GM21381 (cell line): ENCODE measurements at regions not wholly inside any gene's neighbourhood (a gene's known extent, or its start where the extent isn't known, plus 50 kb on each side); places are given as distances from the start of the nearest gene placed in this dataset.

ENCODE experiments used
- ATAC-seq: cut with Tn5 transposase; IDR thresholded peaks from one replicate; pipeline ENCODE4 v1.9.1; 2021; ENCODE audit warnings: mild to moderate bottlenecking, moderate library complexity; ENCODE audit not compliant: unreplicated experiment

DNA sequence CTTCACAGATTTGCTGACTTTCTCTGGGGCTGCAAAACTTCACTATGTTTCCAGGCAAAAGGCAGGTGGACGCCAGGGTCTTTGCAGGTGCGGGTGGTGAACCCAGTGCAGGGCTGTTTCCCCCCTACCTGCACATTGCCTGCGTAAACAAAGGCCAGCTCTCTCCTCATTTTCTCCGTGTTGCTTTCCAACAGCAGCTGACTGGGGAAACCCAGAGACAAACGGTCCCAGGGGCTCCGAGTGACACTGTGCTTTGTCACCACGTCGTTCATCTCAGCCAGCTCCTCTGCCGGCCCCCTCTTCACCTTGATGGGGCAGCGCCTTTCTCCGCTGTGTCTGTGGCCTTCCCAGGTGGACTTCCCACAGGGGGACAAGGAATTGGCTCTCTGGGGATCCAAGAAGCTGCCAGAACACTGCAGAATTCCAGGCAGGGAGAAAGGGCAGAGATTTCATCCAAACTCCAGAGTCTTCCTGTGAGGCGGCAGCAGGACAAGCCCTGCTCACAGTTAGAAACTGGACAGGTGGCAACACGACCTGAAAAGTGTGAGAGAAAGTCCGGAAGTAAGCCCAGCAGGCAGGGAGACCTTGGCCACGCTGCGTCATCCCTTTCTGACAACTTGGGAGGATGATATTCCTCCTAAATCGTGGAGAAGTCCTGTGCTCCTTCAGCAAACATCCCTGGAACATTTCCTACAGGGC is 1493.7 kb downstream of the TBC1D22A start:
- no peak for ATAC-seq

- ATAC-seq = no peak
These were observed 1491.9 kb downstream of the TBC1D22A start for GRCh38 chr22:48254311-48254873.

GRCh38 chr22:48253573-48253972 is 1491.1 kb downstream of the TBC1D22A start:
- no peak for ATAC-seq

DNA sequence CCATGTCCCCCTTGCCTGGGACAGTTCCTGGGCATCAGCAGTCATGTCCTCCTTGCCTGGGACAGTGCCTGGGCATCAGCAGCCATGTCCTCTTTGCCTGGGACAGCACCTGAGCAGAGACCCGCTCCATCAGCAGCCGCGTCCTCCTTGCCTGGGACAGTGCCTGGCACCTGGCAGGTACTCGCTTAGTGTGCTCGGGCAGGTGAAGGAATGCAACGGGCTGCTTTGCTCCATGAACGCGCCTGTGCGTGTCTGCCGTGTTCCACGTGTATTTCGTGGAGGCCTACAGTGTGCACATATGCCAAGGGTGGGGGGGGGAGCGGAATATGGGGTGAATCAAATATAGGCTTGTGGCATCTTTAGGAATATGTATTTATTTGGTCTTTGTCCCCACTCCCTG is 1490.7 kb downstream of the TBC1D22A start:
- ATAC-seq = no peak

GRCh38 chr22:48251629-48252028 is 1489.2 kb downstream of the TBC1D22A start:
- no peak for ATAC-seq

DNA sequence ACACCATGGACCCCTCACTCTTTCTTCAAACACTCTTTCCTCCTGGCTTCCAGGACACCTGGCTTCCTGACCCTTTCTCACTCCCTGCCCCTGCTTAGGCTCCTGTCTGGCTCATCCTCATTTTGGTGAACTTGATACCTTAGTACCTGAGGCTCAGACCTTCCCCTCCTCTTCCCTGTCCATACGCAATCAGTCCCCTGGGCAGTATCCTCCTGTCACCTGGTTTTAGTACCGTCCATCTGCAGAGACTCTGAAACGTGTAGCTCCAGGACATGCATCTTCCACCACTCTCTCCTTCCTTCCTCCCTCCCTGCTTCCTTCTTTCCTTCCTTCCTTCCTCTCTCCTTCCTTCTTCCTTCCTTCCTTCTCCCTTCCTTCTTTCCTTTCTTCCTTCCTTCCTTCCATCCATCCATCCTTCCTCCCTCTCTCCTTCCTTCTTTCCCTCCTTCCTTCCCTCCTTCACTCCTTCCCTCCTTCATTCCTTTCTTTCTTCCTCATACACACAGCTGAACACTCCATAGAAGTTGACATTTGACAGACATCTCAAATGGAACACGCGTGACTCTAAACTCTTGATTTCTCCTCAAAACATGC is 1488.6 kb downstream of the TBC1D22A start:
- ATAC-seq = no peak

DNA sequence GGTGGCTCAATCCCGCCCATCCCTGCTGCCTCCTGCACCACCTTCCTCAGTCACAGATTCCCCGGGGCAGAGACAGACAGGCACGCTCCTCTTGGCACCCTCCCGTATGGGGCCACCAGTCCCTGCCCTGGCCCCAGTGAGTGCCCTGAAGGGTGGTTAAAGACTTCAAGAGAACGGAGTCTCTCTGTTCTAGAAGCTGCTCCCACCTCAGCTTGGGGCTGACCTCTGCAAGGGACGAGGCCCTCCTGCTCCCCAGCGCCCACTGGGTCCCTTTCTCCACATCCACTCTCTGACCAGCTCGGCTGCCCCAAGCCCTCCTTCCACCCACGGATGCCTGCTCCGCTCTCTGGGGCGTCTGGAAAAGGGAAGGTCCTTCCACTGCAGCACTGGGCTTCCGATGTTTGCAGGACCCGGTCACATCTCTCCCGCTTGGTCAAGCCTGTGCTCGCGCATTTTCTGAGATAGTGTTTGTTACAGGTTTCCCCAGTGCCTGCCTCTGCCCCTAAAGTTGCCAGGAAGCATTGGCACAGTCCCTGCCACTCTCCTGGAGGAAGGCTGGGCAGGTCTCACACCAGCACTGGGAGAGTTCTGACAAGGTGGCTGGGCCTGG is 1487.9 kb downstream of the TBC1D22A start:
- no peak for ATAC-seq

DNA sequence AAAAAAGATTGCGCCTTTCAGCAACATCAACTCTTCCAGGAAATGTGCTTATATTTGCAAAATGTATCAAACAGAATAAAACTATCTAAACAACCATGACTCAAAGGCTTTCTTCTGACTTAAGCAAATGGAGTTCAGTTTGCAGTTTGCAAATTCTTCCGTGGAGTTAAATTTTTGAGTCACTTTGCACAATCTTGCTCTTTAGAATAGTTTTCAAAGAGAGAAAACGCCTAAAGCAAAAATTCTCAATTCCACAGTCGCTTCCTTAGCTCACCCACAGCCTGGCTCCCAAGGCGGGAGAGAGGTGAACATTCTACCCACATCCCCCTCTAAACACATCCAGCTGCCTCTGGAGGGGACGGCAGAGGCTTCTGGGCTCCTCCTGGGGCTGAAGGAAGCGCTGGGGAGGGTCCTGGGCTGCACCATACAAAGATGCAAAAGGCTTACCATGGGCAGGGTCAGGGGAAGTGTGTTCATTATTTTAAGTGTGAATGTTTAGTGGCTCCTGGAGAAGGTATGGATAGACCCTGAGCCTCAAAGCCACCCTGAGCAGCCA is 1487.3 kb downstream of the TBC1D22A start:
- ATAC-seq = no peak

DNA sequence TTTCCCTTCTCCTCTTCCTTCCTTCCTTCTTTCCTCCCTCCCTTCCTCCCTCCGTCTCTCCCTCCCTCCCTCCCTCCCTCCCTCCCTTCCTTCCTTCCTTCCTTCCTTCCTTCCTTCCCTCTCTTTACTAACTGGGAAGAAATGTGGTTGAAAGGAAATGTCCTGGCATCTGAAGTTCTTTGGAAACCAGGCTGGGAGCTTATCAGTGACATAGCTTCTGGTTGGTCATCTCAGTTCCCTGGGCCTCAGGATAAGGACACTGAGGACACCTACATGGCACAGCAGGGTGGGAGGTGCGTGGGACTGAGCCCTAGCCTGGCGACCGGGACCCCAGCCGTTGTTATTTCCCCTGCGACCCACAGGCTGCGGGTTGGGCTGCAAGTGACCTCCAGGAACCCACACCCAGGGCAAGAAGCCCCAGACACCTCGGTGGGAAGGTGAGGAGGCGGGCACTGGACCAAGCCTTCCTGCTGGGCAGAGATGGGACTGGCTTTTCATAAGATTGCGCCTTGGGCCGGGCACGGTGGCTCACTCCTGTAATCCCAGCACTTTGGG is 1486.5 kb downstream of the TBC1D22A start:
- ATAC-seq = no peak

GRCh38 chr22:48247829-48248228 is 1485.4 kb downstream of the TBC1D22A start:
- ATAC-seq = no peak

GRCh38 chr22:48245196-48245485 is 1482.7 kb downstream of the TBC1D22A start:
- ATAC-seq = no peak

- ATAC-seq = no peak
These were observed 1482.1 kb downstream of the TBC1D22A start for GRCh38 chr22:48244388-48245195.

DNA sequence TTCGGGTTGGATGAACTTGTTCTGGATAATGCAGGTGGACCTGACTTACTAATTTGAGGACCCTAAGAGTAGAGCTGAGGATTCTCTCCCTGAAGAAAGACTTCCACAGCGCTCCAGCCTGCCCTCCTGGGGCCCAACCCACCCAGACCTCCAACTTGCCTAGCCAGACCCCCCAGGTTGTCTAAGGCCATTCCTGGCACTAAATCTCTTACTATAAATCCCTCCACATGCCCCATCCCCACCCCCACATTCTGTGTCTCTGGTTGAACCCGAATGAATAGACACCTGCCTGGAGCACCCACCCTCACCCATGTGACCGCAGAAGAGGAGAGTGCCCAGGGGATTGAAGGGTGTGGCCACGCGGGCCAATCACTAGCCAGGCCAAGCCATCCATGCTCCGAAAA is 1480.0 kb downstream of the TBC1D22A start:
- ATAC-seq = no peak

GRCh38 chr22:48241658-48242057 is 1479.2 kb downstream of the TBC1D22A start:
- no peak for ATAC-seq

- ATAC-seq = no peak
These were observed 1478.4 kb downstream of the TBC1D22A start for GRCh38 chr22:48240935-48241230.

GRCh38 chr22:48240148-48240934 is 1477.9 kb downstream of the TBC1D22A start:
- no peak for ATAC-seq

DNA sequence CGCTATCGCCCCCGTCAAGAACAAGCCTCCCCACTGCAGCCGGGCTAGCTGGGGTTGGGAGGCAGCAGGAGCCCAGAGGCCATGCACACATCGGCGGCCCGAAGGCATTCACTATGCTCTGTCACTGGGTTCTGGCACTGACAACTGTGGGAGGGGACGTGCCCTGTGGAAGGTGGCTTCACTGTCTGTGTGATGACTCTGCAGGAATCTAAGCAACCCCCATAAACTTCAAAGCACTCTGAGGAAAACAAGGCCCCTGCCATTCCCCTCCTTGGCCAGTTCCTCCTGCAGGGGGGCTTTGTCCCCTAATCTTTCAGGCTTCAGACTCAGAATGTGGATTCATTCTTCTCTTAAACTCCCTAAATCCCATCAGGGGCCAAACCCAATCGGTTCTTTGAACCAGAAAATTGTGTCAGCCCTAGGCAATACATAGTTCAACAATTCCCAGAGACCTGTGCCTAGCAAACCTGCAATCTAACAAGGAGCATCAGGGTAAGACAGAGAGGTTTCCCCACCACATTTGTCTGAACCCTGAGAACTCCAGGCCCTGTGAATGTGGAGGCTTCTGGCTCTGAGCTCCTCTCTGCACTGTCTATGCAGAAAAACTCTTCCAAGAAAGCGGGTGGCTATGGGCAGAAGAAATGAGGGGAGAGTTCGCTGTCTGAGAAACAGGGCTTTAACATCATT is 1477.2 kb downstream of the TBC1D22A start:
- no peak for ATAC-seq

DNA sequence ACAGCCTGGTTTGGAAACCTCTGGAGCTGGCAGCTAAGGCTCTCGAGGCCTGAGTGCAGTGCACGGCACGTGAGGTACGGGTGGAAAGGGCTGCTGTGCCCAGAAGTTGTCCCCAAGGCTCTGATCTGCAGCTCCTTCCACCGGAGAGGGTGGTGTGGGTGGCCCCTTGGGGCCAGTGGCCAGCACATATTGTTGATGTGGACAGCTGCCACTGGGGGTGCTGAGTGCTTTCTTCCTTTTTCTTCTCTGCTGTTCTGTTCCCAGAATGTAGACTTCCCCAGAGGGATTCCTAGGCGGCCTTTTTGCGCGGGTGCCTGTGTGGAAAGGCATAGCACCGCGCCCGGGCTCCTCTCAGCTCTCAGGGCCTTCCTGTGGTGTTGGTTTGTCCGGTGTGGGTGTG is 1476.5 kb downstream of the TBC1D22A start:
- no peak for ATAC-seq

DNA sequence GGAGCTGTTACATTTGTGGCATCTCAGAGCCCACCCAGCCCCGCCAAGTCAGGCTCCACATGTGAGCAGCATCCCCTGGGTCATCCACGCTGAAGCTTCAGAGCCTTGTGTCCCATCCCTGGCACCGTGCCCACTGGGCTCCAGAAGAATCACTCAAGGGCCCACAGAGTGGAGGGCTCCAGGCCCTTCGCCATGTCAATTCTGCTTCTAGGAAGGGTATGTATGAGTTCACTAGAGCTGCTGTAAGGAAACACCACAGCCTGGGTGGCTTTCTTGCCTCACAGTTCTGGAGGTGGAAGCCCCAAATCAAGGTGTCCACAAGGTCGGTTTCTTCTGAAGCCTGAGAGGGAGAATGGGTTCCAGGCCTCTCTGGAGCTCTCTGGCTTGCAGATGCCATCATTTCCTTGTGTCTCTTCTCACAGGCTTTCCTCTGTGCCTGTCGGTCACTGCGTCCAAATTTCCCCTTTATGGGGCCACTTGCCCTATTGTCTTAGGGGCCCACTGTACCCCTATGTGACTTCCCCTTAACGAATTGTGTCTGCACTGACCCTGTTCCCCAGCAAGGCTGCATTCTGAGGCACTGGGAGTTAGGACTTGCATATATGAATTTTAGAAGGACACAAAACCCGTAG is 1476.0 kb downstream of the TBC1D22A start:
- ATAC-seq = no peak
